ENCODE measurements at regions not wholly inside any gene's neighbourhood (a gene's known extent, or its start where the extent isn't known, plus 50 kb on each side); places are given as distances from the start of the nearest gene placed in this dataset.

DNA sequence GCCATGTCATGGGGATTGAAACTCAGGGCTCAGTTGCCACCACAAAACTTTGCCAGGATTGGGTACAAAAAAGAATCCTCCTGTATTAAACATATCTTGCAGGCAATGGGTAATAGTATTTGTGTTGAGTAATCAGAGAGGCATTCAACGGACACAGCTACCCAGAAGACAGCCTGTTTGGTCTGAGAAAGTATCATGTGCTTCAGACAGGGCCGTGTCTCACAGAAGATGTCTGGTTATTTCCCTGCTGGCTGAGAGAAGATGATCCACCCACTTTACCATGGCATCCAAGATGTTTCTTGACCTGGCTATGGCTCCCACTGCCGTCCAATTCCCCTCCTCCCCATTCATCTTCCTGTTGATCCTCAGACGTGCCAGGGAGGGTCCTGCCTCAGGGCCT, 304.3 kb upstream of the XYLT1 start:
- TF ChIP-seq, protein P1, sequence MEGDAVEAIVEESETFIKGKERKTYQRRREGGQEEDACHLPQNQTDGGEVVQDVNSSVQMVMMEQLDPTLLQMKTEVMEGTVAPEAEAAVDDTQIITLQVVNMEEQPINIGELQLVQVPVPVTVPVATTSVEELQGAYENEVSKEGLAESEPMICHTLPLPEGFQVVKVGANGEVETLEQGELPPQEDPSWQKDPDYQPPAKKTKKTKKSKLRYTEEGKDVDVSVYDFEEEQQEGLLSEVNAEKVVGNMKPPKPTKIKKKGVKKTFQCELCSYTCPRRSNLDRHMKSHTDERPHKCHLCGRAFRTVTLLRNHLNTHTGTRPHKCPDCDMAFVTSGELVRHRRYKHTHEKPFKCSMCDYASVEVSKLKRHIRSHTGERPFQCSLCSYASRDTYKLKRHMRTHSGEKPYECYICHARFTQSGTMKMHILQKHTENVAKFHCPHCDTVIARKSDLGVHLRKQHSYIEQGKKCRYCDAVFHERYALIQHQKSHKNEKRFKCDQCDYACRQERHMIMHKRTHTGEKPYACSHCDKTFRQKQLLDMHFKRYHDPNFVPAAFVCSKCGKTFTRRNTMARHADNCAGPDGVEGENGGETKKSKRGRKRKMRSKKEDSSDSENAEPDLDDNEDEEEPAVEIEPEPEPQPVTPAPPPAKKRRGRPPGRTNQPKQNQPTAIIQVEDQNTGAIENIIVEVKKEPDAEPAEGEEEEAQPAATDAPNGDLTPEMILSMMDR (IDR thresholded peaks at IDR 0.05) = no peak
- TF ChIP-seq POLR2AphosphoS5 (IDR thresholded peaks at IDR 0.05) (no peak), POLR2A (IDR thresholded peaks at IDR 0.05) (no peak)

All from breast epithelium (tissue), 3 donors.